Nephron progenitor cell (in vitro differentiated cells): ENCODE measurements at regions not wholly inside any gene's neighbourhood (a gene's known extent, or its start where the extent isn't known, plus 50 kb on each side); places are given as distances from the start of the nearest gene placed in this dataset.

ENCODE experiments used
- DNase-seq: peaks from one replicate; pipeline ENCODE4 v3.0.0; 2021
- H3K27ac Mint-ChIP-seq: 2 replicates; pipeline ENCODE4 v1.8.0; 2021; ENCODE audit warnings: mild to moderate bottlenecking, moderate library complexity, mixed read lengths
- H3K27me3 Mint-ChIP-seq: 2 replicates; pipeline ENCODE4 v1.8.0; 2021; ENCODE audit warnings: mild to moderate bottlenecking, low read depth, mixed read lengths; ENCODE audit not compliant: poor library complexity
- H3K36me3 Mint-ChIP-seq: 2 replicates; pipeline ENCODE4 v1.8.0; 2021; ENCODE audit warnings: low read depth, mixed read lengths
- H3K4me1 Mint-ChIP-seq: 2 replicates; pipeline ENCODE4 v1.8.0; 2021; ENCODE audit warnings: mixed read lengths
- H3K4me3 Mint-ChIP-seq: 2 replicates; pipeline ENCODE4 v1.8.0; 2021; ENCODE audit warnings: mild to moderate bottlenecking, moderate library complexity, mixed read lengths
- H3K9me3 Mint-ChIP-seq: 2 replicates; pipeline ENCODE4 v1.8.0; 2021; ENCODE audit warnings: mild to moderate bottlenecking, moderate library complexity, mixed read lengths
- TF ChIP-seq, protein P1 (sequence below): fragments of 200-600 bp; sonication (generic); IDR thresholded peaks from 2 replicates; pipeline ENCODE4 v1.5.0; 2021; ENCODE audit warnings: antibody characterized with exemption

DNA sequence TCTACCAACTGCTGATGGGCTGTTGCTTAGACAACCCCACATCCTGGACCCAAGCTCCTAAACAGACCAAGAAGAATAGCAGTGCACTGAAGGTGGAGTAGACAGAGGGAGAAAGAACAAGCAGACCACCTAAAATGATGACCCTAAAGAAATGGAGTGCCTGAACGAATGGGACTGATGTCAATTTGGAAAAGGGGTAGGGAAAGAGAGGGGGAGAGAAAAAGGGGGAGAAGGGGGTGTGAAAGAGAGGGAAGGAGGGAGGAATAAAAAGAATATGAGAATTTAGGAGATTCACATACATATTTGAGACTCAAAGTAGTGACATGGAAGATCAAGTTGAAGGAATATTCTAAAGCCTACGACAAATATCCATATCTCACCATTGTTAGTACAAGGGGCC lies 144.4 kb upstream of the DUSP10 start:
- Mint-ChIP-seq H3K27me3 (peaks cover 3% of the 10 kb centered on the region), H3K9me3 (no peaks in the 10 kb centered on the region), H3K27ac (no peak overlapping the region), H3K4me1 (peaks cover 28% of the 10 kb centered on the region), H3K36me3 (no peaks in the 10 kb centered on the region), H3K4me3 (no peak overlapping the region)
- TF ChIP-seq, protein P1, sequence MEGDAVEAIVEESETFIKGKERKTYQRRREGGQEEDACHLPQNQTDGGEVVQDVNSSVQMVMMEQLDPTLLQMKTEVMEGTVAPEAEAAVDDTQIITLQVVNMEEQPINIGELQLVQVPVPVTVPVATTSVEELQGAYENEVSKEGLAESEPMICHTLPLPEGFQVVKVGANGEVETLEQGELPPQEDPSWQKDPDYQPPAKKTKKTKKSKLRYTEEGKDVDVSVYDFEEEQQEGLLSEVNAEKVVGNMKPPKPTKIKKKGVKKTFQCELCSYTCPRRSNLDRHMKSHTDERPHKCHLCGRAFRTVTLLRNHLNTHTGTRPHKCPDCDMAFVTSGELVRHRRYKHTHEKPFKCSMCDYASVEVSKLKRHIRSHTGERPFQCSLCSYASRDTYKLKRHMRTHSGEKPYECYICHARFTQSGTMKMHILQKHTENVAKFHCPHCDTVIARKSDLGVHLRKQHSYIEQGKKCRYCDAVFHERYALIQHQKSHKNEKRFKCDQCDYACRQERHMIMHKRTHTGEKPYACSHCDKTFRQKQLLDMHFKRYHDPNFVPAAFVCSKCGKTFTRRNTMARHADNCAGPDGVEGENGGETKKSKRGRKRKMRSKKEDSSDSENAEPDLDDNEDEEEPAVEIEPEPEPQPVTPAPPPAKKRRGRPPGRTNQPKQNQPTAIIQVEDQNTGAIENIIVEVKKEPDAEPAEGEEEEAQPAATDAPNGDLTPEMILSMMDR = no peak
- DNase-seq = no peak

DNA sequence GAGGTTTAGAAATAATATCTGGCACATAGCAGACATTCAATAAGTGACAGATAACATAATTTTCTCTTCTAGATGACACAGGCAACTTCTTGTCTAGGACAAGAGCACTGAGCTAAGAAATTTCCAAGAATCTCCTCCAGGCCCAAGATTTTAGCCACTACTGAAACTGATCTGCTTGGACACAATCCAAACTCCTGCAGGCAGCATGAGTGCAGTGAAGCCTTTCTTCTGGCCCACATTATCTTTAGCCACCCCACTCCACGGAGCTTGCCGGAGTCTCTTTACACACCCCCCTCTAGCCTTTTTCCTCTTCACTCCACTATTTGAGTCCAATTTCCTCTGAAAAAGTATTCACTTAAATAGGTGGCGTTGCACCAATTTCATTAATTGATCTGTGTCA lies 142.9 kb upstream of the DUSP10 start:
- no peaks in the 10 kb centered on the region for H3K9me3 Mint-ChIP-seq

DNA sequence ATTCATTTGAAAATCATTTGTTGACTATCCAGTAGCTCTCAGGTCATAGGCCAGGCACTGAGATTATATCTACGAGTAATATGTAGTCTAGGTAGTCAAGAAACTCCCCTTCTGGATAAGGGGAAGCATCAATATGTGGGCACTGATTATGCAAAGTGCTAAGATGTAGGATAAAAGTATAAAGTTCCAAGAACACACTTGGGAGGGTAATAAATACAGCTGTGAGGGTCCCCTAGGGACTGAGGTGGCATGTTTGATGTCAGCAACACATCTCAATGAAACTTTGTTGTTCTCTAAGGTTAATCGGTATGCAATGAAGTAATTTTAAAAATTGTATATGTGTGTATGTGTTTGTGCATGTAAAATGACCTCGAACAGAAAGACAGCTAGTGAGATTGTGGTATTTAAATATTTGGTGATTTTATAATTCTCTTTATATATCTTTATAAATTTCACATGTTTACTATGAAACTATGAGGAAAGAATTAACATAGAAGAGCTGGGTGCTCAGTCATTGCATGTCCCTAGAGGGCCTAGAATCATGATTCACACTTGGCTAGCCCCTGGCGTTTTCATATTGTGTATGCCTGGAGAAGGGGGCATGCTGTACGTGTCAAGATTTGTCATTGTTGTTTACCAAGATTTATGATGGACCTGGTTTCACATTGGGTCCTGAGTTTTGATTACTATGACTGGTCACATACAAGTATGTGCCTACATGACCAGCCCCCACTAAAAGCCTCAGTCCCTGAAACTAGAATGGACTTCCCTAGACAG lies 140.1 kb upstream of the DUSP10 start:
- Mint-ChIP-seq H3K27ac (no peak overlapping the region), H3K9me3 (no peaks in the 10 kb centered on the region), H3K36me3 (no peaks in the 10 kb centered on the region), H3K4me1 (peaks cover 35% of the 10 kb centered on the region), H3K27me3 (peaks cover 3% of the 10 kb centered on the region), H3K4me3 (no peak overlapping the region)
- DNase-seq = no peak
- TF ChIP-seq, protein P1 = no peak

More for the DNA sequence above, 142.9 kb upstream of the DUSP10 start:
- Mint-ChIP-seq H3K27me3 (peaks cover 3% of the 10 kb centered on the region), H3K4me3 (no peak overlapping the region), H3K36me3 (no peaks in the 10 kb centered on the region), H3K27ac (no peak overlapping the region), H3K4me1 (peaks cover 29% of the 10 kb centered on the region)
- DNase-seq = no peak
- TF ChIP-seq, protein P1 = no peak

DNA sequence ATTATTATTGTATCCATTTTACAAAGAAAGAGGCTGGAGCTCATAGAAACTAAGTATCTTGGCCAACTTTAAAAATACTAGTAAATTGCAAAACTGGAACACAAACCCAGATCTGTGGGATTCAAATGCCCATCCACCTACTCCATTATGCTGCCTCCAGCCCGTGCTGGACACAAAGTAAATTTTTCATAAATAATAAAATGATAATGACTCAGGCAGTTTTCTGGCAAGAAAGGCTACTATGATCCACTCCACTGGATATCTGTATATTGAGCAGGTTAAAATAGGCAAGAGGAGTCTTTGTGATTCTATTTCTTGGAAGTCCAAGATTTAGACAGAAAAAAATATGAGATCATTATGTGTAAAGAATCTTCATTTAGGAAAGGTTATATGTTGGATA lies 138.3 kb upstream of the DUSP10 start:
- TF ChIP-seq, protein P1 = no peak
- H3K9me3 Mint-ChIP-seq = no peaks in the 10 kb centered on the region
- peaks cover 3% of the 10 kb centered on the region for H3K27me3 Mint-ChIP-seq
- H3K4me3 Mint-ChIP-seq = no peak overlapping the region
- peaks cover 32% of the 10 kb centered on the region for H3K4me1 Mint-ChIP-seq
- no peak overlapping the region for H3K27ac Mint-ChIP-seq
- DNase-seq = no peak
- no peaks in the 10 kb centered on the region for H3K36me3 Mint-ChIP-seq

DNA sequence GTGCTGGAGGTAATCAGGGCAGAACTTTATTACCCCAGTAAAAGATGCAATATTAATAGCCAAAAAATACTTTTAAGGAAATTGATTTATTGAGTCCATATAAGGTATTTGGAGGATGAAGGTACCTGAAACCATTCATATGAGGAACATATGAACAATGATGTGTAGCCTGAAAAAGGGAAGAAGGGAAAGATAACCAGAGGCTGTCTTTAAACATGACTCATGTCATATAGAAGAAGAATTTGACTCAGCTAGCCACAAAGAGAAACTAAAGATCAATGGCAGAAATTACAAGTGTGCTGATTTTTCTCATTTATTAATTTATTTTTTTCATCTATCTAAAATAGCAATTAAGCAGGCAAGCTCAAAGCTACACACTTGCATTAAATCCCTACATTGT lies 136.2 kb upstream of the DUSP10 start:
- Mint-ChIP-seq H3K9me3 (no peaks in the 10 kb centered on the region), H3K27ac (no peak overlapping the region), H3K36me3 (no peaks in the 10 kb centered on the region), H3K27me3 (no peaks in the 10 kb centered on the region), H3K4me1 (peaks cover 46% of the 10 kb centered on the region), H3K4me3 (no peak overlapping the region)
- TF ChIP-seq, protein P1 = no peak
- no peak for DNase-seq

DNA sequence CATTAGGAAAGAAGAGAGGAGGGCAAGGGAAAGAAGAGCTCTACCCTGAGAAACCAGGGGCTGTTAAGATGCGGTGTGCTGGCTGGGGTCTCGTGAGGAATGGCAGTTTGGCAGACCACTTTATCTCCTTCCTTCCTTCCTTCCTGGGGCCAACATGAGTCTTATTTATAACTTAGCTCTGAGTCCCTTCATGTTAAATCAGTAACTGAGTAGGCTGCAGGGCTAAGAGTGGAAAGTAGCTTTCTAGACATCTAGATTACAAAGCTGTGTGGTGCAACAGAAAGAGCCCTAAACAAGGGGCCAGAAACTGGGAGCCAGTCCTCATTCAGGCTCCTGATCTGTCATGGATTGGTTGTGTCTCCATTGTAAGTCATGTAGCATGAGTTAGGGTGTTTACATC lies 135.4 kb upstream of the DUSP10 start:
- H3K4me1 Mint-ChIP-seq = peaks cover 53% of the 10 kb centered on the region
- no peaks in the 10 kb centered on the region for H3K9me3 Mint-ChIP-seq
- no peaks in the 10 kb centered on the region for H3K36me3 Mint-ChIP-seq
- H3K4me3 Mint-ChIP-seq = no peak overlapping the region
- no peaks in the 10 kb centered on the region for H3K27me3 Mint-ChIP-seq
- TF ChIP-seq, protein P1 = no peak
- DNase-seq = no peak
- no peak overlapping the region for H3K27ac Mint-ChIP-seq
